ENCODE measurements at regions not wholly inside any gene's neighbourhood (a gene's known extent, or its start where the extent isn't known, plus 50 kb on each side); places are given as distances from the start of the nearest gene placed in this dataset.

DNA sequence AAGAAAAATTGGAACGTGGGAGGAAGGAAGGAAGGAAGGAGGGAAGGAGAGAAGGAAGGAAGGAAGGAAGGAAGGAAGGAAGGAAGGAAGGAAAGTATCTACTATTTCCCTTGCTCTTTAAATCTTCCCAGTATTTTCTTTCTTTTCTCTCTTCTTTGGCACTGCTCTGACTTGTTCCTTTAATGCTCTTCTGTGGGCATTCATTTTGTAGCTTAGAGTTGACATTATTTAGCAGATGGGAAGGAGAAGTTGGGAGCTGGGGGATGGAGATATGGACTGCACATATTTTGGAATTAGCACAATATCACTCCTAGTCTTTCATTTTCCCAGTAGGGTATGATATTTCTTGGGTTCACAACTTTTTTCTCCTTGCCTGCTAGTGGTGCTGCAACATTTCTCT, 152.2 kb downstream of the TFAP2B start:
- DNase-seq (ENCODE audit: low read depth), result no peak
- H3K4me3 ChIP-seq (ENCODE audit: low read length), result no peak overlapping the region
- TF ChIP-seq, protein P1, sequence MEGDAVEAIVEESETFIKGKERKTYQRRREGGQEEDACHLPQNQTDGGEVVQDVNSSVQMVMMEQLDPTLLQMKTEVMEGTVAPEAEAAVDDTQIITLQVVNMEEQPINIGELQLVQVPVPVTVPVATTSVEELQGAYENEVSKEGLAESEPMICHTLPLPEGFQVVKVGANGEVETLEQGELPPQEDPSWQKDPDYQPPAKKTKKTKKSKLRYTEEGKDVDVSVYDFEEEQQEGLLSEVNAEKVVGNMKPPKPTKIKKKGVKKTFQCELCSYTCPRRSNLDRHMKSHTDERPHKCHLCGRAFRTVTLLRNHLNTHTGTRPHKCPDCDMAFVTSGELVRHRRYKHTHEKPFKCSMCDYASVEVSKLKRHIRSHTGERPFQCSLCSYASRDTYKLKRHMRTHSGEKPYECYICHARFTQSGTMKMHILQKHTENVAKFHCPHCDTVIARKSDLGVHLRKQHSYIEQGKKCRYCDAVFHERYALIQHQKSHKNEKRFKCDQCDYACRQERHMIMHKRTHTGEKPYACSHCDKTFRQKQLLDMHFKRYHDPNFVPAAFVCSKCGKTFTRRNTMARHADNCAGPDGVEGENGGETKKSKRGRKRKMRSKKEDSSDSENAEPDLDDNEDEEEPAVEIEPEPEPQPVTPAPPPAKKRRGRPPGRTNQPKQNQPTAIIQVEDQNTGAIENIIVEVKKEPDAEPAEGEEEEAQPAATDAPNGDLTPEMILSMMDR (IDR thresholded peaks at IDR 0.05; ENCODE audit: insufficient read depth, low read depth, low read length, missing control alignments), result no peak

GRCh38 chr6:50973464-50973863, 154.8 kb downstream of the TFAP2B start:
- DNase-seq (ENCODE audit: low read depth), result no peak
- TF ChIP-seq, protein P1 (IDR thresholded peaks at IDR 0.05; ENCODE audit: insufficient read depth, low read depth, low read length, missing control alignments), result no peak
- no peak overlapping the region for H3K4me3 ChIP-seq (ENCODE audit: low read length)

- DNase-seq (ENCODE audit: low read depth), result no peak
- TF ChIP-seq, protein P1 (IDR thresholded peaks at IDR 0.05; ENCODE audit: insufficient read depth, low read depth, low read length, missing control alignments), result no peak
- H3K4me3 ChIP-seq (ENCODE audit: low read length), result no peak overlapping the region
Measured at GRCh38 chr6:50974319-50974718, 155.6 kb downstream of the TFAP2B start.

- H3K4me3 ChIP-seq (ENCODE audit: low read length), result no peak overlapping the region
- TF ChIP-seq, protein P1 (IDR thresholded peaks at IDR 0.05; ENCODE audit: insufficient read depth, low read depth, low read length, missing control alignments), result no peak
- no peak for DNase-seq (ENCODE audit: low read depth)
Measured at GRCh38 chr6:50975216-50975615, 156.5 kb downstream of the TFAP2B start.

GRCh38 chr6:50976907-50977306, 158.2 kb downstream of the TFAP2B start:
- TF ChIP-seq, protein P1 (IDR thresholded peaks at IDR 0.05; ENCODE audit: insufficient read depth, low read depth, low read length, missing control alignments), result no peak
- no peak overlapping the region for H3K4me3 ChIP-seq (ENCODE audit: low read length)
- DNase-seq (ENCODE audit: low read depth), result no peak

DNA sequence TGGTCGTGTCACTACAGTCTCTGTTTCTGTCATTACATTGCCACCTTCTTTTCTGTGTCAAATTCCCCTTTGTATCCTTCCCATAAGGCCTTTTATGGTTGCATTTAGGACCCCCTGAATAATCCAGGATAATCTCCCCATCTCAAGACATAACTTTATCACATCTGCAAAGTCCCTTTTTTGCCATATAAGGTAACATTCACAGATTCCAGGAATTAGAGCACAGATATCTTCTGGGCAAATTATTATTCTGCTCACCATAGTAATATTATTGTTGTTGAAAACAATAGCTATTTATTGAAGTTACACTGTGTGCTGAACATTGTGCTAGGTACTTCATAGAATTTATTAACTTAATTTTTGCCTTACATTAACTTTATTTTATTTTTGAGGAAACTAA, 159.1 kb downstream of the TFAP2B start:
- DNase-seq (ENCODE audit: low read depth), result no peak
- no peak overlapping the region for H3K4me3 ChIP-seq (ENCODE audit: low read length)
- TF ChIP-seq, protein P1 (IDR thresholded peaks at IDR 0.05; ENCODE audit: insufficient read depth, low read depth, low read length, missing control alignments), result no peak

- no peak overlapping the region for H3K4me3 ChIP-seq (ENCODE audit: low read length)
- TF ChIP-seq, protein P1 (IDR thresholded peaks at IDR 0.05; ENCODE audit: insufficient read depth, low read depth, low read length, missing control alignments), result no peak
- DNase-seq (ENCODE audit: low read depth), result no peak
Measured at GRCh38 chr6:50978380-50979170, 159.9 kb downstream of the TFAP2B start.

Data from epithelial cell of esophagus (primary cell).